GM18520 (cell line): ENCODE measurements at regions not wholly inside any gene's neighbourhood (a gene's known extent, or its start where the extent isn't known, plus 50 kb on each side); places are given as distances from the start of the nearest gene placed in this dataset.

ENCODE experiments used
- ATAC-seq: cut with Tn5 transposase; IDR thresholded peaks from one replicate; pipeline ENCODE4 v1.9.1; 2021; ENCODE audit not compliant: unreplicated experiment

- ATAC-seq, result no peak
Measured at GRCh38 chr10:2982146-2982545, 85.2 kb upstream of the PFKP start.

- no peak for ATAC-seq
Measured at GRCh38 chr10:2981361-2981801, 86.0 kb upstream of the PFKP start.

- no peak for ATAC-seq
Measured at GRCh38 chr10:2980791-2981360, 86.5 kb upstream of the PFKP start.

- ATAC-seq, result no peak
Measured at GRCh38 chr10:2980116-2980515, 87.2 kb upstream of the PFKP start.

GRCh38 chr10:2979306-2979705 lies 88.0 kb upstream of the PFKP start:
- ATAC-seq, result no peak

GRCh38 chr10:2978574-2979273 lies 88.6 kb upstream of the PFKP start:
- ATAC-seq, result no peak

- no peak for ATAC-seq
Measured at GRCh38 chr10:2978111-2978510, 89.2 kb upstream of the PFKP start.

- ATAC-seq, result no peak
Measured at GRCh38 chr10:2974503-2975207, 92.7 kb upstream of the PFKP start.

GRCh38 chr10:2974083-2974482 lies 93.3 kb upstream of the PFKP start:
- no peak for ATAC-seq

- no peak for ATAC-seq
Measured at GRCh38 chr10:2972810-2973209, 94.5 kb upstream of the PFKP start.

GRCh38 chr10:2972216-2972615 lies 95.1 kb upstream of the PFKP start:
- ATAC-seq, result no peak

GRCh38 chr10:2970190-2970823 lies 97.0 kb upstream of the PFKP start:
- no peak for ATAC-seq

GRCh38 chr10:2968401-2969058 lies 98.8 kb upstream of the PFKP start:
- no peak for ATAC-seq

GRCh38 chr10:2966134-2966533 lies 101.2 kb upstream of the PFKP start:
- ATAC-seq, result no peak

- no peak for ATAC-seq
Measured at GRCh38 chr10:2964632-2965296, 102.6 kb upstream of the PFKP start.

- no peak for ATAC-seq
Measured at GRCh38 chr10:2963889-2964631, 103.3 kb upstream of the PFKP start.

- no peak for ATAC-seq
Measured at GRCh38 chr10:2962194-2962593, 105.2 kb upstream of the PFKP start.

GRCh38 chr10:2958659-2959058 lies 108.7 kb upstream of the PFKP start:
- ATAC-seq, result no peak

GRCh38 chr10:2957785-2958184 lies 109.6 kb upstream of the PFKP start:
- ATAC-seq, result no peak

- no peak for ATAC-seq
Measured at GRCh38 chr10:2955064-2955463, 112.3 kb upstream of the PFKP start.
